Activated CD4-positive, alpha-beta T cell treated with anti-CD3 and anti-CD28 coated beads, Interleukin-10, Interleukin-2, amounts not matched to agents 100 ng/mL and 50 ng/mL, durations not matched to agents 16 hours and 8 hours (primary cell): ENCODE measurements at regions not wholly inside any gene's neighbourhood (a gene's known extent, or its start where the extent isn't known, plus 50 kb on each side); places are given as distances from the start of the nearest gene placed in this dataset.

Experiments used
- DNase-seq: peaks from one replicate; pipeline ENCODE4 v3.0.0-alpha.2; 2020

- DNase-seq, result no peak
Measured at GRCh38 chr1:217193151-217193550, 437.7 kb downstream of the GPATCH2 start.

- DNase-seq, result no peak
Measured at GRCh38 chr1:217191441-217191840, 439.4 kb downstream of the GPATCH2 start.

- DNase-seq, result no peak
Measured at GRCh38 chr1:217190359-217190758, 440.5 kb downstream of the GPATCH2 start.

- no peak for DNase-seq
Measured at GRCh38 chr1:217189362-217189761, 441.5 kb downstream of the GPATCH2 start.

- DNase-seq, result no peak
Measured at GRCh38 chr1:217188280-217189237, 442.3 kb downstream of the GPATCH2 start.

GRCh38 chr1:217186664-217187063 lies 444.2 kb downstream of the GPATCH2 start:
- DNase-seq, result no peak

GRCh38 chr1:217184854-217185253 lies 446.0 kb downstream of the GPATCH2 start:
- no peak for DNase-seq

- no peak for DNase-seq
Measured at GRCh38 chr1:217182992-217183391, 447.9 kb downstream of the GPATCH2 start.

- DNase-seq, result no peak
Measured at GRCh38 chr1:217181756-217182155, 449.1 kb downstream of the GPATCH2 start.

- DNase-seq, result no peak
Measured at GRCh38 chr1:217181176-217181746, 449.6 kb downstream of the GPATCH2 start.

GRCh38 chr1:217180443-217180842 lies 450.4 kb downstream of the GPATCH2 start:
- no peak for DNase-seq

- no peak for DNase-seq
Measured at GRCh38 chr1:217164403-217164802, 441.2 kb upstream of the ESRRG start.

GRCh38 chr1:217153361-217153760 lies 430.1 kb upstream of the ESRRG start:
- no peak for DNase-seq

GRCh38 chr1:217150366-217150765 lies 427.1 kb upstream of the ESRRG start:
- no peak for DNase-seq

- DNase-seq, result no peak
Measured at GRCh38 chr1:217149791-217150190, 426.6 kb upstream of the ESRRG start.

- DNase-seq, result no peak
Measured at GRCh38 chr1:217141711-217142110, 418.5 kb upstream of the ESRRG start.

GRCh38 chr1:217140041-217140901 lies 417.0 kb upstream of the ESRRG start:
- no peak for DNase-seq

- no peak for DNase-seq
Measured at GRCh38 chr1:217139513-217139912, 416.3 kb upstream of the ESRRG start.

- no peak for DNase-seq
Measured at GRCh38 chr1:217138799-217139466, 415.7 kb upstream of the ESRRG start.

GRCh38 chr1:217138173-217138765 lies 415.0 kb upstream of the ESRRG start:
- DNase-seq, result no peak

GRCh38 chr1:217137210-217137881 lies 414.1 kb upstream of the ESRRG start:
- no peak for DNase-seq

GRCh38 chr1:217136895-217137205 lies 413.6 kb upstream of the ESRRG start:
- no peak for DNase-seq
